CD14-positive monocyte (primary cell): ENCODE measurements at regions not wholly inside any gene's neighbourhood (a gene's known extent, or its start where the extent isn't known, plus 50 kb on each side); places are given as distances from the start of the nearest gene placed in this dataset.

ENCODE experiments used
- DNase-seq, 3 donors: peaks; one replicate each; pipeline ENCODE4 v3.0.0-alpha.2; 2011 to 2022
- H2AFZ ChIP-seq: 2 replicates; pipeline ENCODE4 v1.6.0; 2012; ENCODE audit warnings: mild to moderate bottlenecking, low read depth, low read length, inconsistent platforms; ENCODE audit not compliant: insufficient read depth, poor library complexity, severe bottlenecking
- H3K27ac ChIP-seq, 2 donors: 1 replicate in 1 of 2; 2 replicates in 1 of 2; pipeline ENCODE4 v1.5.1; 2012 to 2013; ENCODE audit warnings: low read length in 2 of 2, control low read depth in 1 of 2, inconsistent platforms in 1 of 2, low read depth in 1 of 2, mild to moderate bottlenecking in 1 of 2
- H3K27me3 ChIP-seq, 2 donors: one replicate each; pipeline versions ENCODE4 v1.6.0 to v1.6.1; 2011 to 2013; ENCODE audit warnings: low read length in 2 of 2; ENCODE audit not compliant: control insufficient read depth in 2 of 2, insufficient read depth in 2 of 2
- H3K36me3 ChIP-seq, 2 donors: replicated peaks in 1 of 2; 1 replicate in 1 of 2; 2 replicates in 1 of 2; pipeline versions ENCODE4 v1.5.1 to v1.6.1; 2012 to 2013; ENCODE audit warnings: low read length in 2 of 2, control low read depth in 1 of 2, inconsistent platforms in 1 of 2, mild to moderate bottlenecking in 1 of 2; ENCODE audit not compliant: insufficient read depth in 2 of 2, control insufficient read depth in 1 of 2
- H3K4me1 ChIP-seq, 2 donors: 1 replicate in 1 of 2; 2 replicates in 1 of 2; pipeline versions ENCODE4 v1.5.1 to v1.6.1; 2012 to 2013; ENCODE audit warnings: low read length in 2 of 2, control low read depth in 1 of 2, inconsistent platforms in 1 of 2, mild to moderate bottlenecking in 1 of 2, moderate library complexity in 1 of 2; ENCODE audit not compliant: insufficient read depth in 2 of 2, control insufficient read depth in 1 of 2
- H3K4me2 ChIP-seq: replicated peaks from 2 replicates; pipeline ENCODE3; 2012; ENCODE audit warnings: low read length, moderate library complexity, mild to moderate bottlenecking; ENCODE audit not compliant: poor library complexity, severe bottlenecking; ENCODE audit errors: extremely low read depth
- H3K4me3 ChIP-seq, 3 experiments: fragments of 200-600 bp in 1 of 3; sonication (generic) in 1 of 3; replicated peaks in 1 of 3; 1 replicate in 2 of 3; 2 replicates in 1 of 3; pipeline ENCODE4 v1.5.1; 2011 to 2013; ENCODE audit warnings: low read length in 3 of 3, mild to moderate bottlenecking in 3 of 3, control low read depth in 2 of 3, low read depth in 2 of 3, inconsistent platforms in 1 of 3, moderate library complexity in 1 of 3
- H3K79me2 ChIP-seq: 2 replicates; pipeline ENCODE4 v1.6.0; 2012; ENCODE audit warnings: mild to moderate bottlenecking, control low read depth, inconsistent platforms, low read length, moderate library complexity; ENCODE audit not compliant: insufficient read depth
- H3K9ac ChIP-seq: 2 replicates; pipeline ENCODE4 v1.6.0; 2017; ENCODE audit warnings: low read length, mild to moderate bottlenecking; ENCODE audit not compliant: insufficient read depth, poor library complexity, severe bottlenecking
- H3K9me3 ChIP-seq, 2 donors: replicated peaks in 1 of 2; 1 replicate in 1 of 2; 2 replicates in 1 of 2; pipeline versions ENCODE4 v1.5.1 to v1.6.1; 2012 to 2013; ENCODE audit warnings: low read length in 2 of 2, control low read depth in 1 of 2; ENCODE audit not compliant: control insufficient read depth in 1 of 2, insufficient read depth in 1 of 2
- H4K20me1 ChIP-seq: 2 replicates; pipeline ENCODE4 v1.6.0; 2012; ENCODE audit warnings: mild to moderate bottlenecking, low read length, control low read depth, moderate library complexity; ENCODE audit not compliant: insufficient read depth
- H3K27ac Mint-ChIP-seq, 7 donors: one replicate each; pipeline ENCODE4 v1.8.0; 2020; ENCODE audit warnings: mild to moderate bottlenecking in 7 of 7, mixed read lengths in 7 of 7, moderate library complexity in 6 of 7, inconsistent platforms in 2 of 7
- H3K27me3 Mint-ChIP-seq, 3 donors: one replicate each; pipeline ENCODE4 v1.8.0; 2021 to 2022; ENCODE audit warnings: low read depth in 3 of 3, mild to moderate bottlenecking in 3 of 3, mixed read lengths in 3 of 3, moderate library complexity in 3 of 3, inconsistent platforms in 1 of 3
- H3K36me3 Mint-ChIP-seq, 2 donors: one replicate each; pipeline ENCODE4 v1.8.0; 2020; ENCODE audit warnings: mixed read lengths in 2 of 2, inconsistent platforms in 1 of 2, mild to moderate bottlenecking in 1 of 2
- H3K4me1 Mint-ChIP-seq: one replicate; pipeline ENCODE4 v1.8.0; 2020; ENCODE audit warnings: mild to moderate bottlenecking, mixed read lengths
- H3K4me3 Mint-ChIP-seq, 2 donors: one replicate each; pipeline ENCODE4 v1.8.0; 2020; ENCODE audit warnings: mild to moderate bottlenecking in 2 of 2, mixed read lengths in 2 of 2, moderate library complexity in 1 of 2
- H3K9me3 Mint-ChIP-seq, 7 donors: one replicate each; pipeline ENCODE4 v1.8.0; 2020 to 2022; ENCODE audit warnings: mixed read lengths in 7 of 7, mild to moderate bottlenecking in 6 of 7, moderate library complexity in 6 of 7, inconsistent platforms in 2 of 7
- WGBS: methylation state at CpG from one replicate; pipeline ENCODE4 v1.1.5; 2013; ENCODE audit warnings: missing lambda C conversion rate; ENCODE audit not compliant: insufficient coverage; 5-methylcytosine and 5-hydroxymethylcytosine counted together
- intact Hi-C, 2 donors: fragments of 100-400 bp; cut with micrococcal nuclease; formaldehyde crosslinking; loops; one replicate each; pipeline versions ENCODE4 v1.15.0 to v1.15.1; 2023
- TF ChIP-seq, protein P1 (sequence below): fragments of 200-600 bp; IDR thresholded peaks from one replicate; pipeline ENCODE4 v1.8.0; 2022; ENCODE audit warnings: antibody characterized with exemption, mild to moderate bottlenecking

DNA sequence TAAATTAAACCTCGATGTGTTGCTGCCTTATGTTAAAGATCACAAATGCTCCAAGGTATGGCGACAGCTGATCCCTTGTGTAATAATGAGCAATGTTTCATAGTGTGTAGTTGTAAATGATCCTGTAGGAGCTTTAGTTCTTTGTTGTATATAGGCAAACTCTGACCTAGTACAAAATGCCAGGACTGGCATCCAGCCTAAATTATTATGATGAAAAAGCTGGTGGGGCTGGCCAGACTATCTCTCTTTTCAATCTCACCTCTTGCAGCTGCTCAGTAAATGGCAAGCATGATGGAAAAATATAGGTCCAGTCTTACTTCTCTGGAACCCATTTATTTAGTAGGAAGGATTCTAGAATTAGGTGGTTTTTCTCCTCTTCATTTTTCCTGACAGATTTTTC is 345.1 kb upstream of the C11orf87 start:
- H3K4me1 ChIP-seq, result no peaks in the 10 kb centered on the region
- H3K4me3 ChIP-seq, result no peak overlapping the region
- H3K27ac Mint-ChIP-seq, result no peak overlapping the region
- no peak overlapping the region for H3K9ac ChIP-seq
- no peaks in the 10 kb centered on the region for H3K4me1 Mint-ChIP-seq
- H3K27me3 Mint-ChIP-seq, result peaks cover 0 to 2% (median 0%) of the 10 kb centered on the region in 3 donors
- H3K9me3 Mint-ChIP-seq, result peaks cover 0 to 8% (median 3%) of the 10 kb centered on the region in 7 donors
- no peaks in the 10 kb centered on the region for H3K79me2 ChIP-seq
- H3K27me3 ChIP-seq, result no peaks in the 10 kb centered on the region
- DNase-seq, result no peak
- no peaks in the 10 kb centered on the region for H3K36me3 Mint-ChIP-seq
- no peak overlapping the region for H3K4me3 Mint-ChIP-seq
- H2AFZ ChIP-seq, result no peak overlapping the region
- H4K20me1 ChIP-seq, result no peaks in the 10 kb centered on the region
- TF ChIP-seq, protein P1, sequence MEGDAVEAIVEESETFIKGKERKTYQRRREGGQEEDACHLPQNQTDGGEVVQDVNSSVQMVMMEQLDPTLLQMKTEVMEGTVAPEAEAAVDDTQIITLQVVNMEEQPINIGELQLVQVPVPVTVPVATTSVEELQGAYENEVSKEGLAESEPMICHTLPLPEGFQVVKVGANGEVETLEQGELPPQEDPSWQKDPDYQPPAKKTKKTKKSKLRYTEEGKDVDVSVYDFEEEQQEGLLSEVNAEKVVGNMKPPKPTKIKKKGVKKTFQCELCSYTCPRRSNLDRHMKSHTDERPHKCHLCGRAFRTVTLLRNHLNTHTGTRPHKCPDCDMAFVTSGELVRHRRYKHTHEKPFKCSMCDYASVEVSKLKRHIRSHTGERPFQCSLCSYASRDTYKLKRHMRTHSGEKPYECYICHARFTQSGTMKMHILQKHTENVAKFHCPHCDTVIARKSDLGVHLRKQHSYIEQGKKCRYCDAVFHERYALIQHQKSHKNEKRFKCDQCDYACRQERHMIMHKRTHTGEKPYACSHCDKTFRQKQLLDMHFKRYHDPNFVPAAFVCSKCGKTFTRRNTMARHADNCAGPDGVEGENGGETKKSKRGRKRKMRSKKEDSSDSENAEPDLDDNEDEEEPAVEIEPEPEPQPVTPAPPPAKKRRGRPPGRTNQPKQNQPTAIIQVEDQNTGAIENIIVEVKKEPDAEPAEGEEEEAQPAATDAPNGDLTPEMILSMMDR, result no peak
- no peaks in the 10 kb centered on the region for H3K36me3 ChIP-seq
- no peak overlapping the region for H3K27ac ChIP-seq
- WGBS, result 95% methylated on average over 2 of the region's 2 CpGs
- intact Hi-C loops, result no loop called here
- no peak overlapping the region for H3K4me2 ChIP-seq
- H3K9me3 ChIP-seq, result no peaks in the 10 kb centered on the region

DNA sequence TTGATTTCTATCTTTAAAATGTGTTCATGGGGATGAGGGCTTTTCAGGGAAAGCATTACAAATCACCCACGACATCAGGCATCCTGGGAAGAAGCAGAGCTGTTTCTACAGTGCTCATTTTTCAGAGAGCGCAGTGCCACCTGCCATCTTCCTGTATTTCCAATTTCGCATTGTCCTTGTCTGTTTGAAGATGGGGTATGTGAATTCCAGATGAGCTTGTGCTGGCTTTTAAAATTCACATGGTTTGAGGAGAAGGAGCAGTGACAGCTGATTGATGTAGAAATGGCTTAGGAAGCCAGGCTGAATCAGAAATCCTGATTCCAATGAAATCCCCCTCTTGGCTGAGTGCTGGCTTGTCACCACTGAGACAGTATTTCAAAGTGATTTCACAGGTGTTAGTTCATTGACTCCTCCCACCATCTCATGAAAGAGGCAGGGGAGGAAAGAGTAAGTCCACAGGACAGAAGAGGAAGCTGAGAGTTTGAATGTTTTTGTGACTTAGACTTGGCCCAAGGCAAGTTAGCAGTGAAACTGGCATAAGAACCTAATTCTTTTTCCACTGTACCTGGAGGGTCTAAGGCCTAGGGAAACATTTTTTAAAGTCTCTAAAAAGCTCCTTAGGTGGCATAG is 344.6 kb upstream of the C11orf87 start:
- H3K9me3 ChIP-seq, result no peaks in the 10 kb centered on the region
- no peaks in the 10 kb centered on the region for H3K79me2 ChIP-seq
- H3K27me3 ChIP-seq, result no peaks in the 10 kb centered on the region
- no peaks in the 10 kb centered on the region for H4K20me1 ChIP-seq
- no peak for DNase-seq
- peaks cover 0 to 2% (median 0%) of the 10 kb centered on the region in 3 donors for H3K27me3 Mint-ChIP-seq
- peaks cover 0 to 12% (median 3%) of the 10 kb centered on the region in 7 donors for H3K9me3 Mint-ChIP-seq
- H3K9ac ChIP-seq, result no peak overlapping the region
- H3K4me1 Mint-ChIP-seq, result no peaks in the 10 kb centered on the region
- 95% methylated on average over 3 of the region's 3 CpGs for WGBS
- H3K27ac ChIP-seq, result no peak overlapping the region
- H3K4me1 ChIP-seq, result no peaks in the 10 kb centered on the region
- no peak overlapping the region for H3K4me3 ChIP-seq
- H3K4me2 ChIP-seq, result no peak overlapping the region
- no peak overlapping the region for H3K4me3 Mint-ChIP-seq
- H3K36me3 ChIP-seq, result no peaks in the 10 kb centered on the region
- H3K27ac Mint-ChIP-seq, result no peak overlapping the region
- TF ChIP-seq, protein P1, result no peak
- H3K36me3 Mint-ChIP-seq, result no peaks in the 10 kb centered on the region
- no peak overlapping the region for H2AFZ ChIP-seq
- intact Hi-C loops, result no loop called here
